KMS-11 (cell line): ENCODE measurements at regions not wholly inside any gene's neighbourhood (a gene's known extent, or its start where the extent isn't known, plus 50 kb on each side); places are given as distances from the start of the nearest gene placed in this dataset.

Experiments used
- H2AFZ ChIP-seq: fragments of 200-600 bp; sonication (generic); 2 replicates; pipeline ENCODE4 v1.6.1; 2016; ENCODE audit warnings: antibody characterized with exemption, mixed run types, low read depth
- H3K27ac ChIP-seq: fragments of 200-600 bp; sonication (generic); 2 replicates; pipeline ENCODE4 v1.6.1; 2016; ENCODE audit warnings: mild to moderate bottlenecking, mixed run types
- H3K27me3 ChIP-seq: fragments of 200-600 bp; sonication (generic); 2 replicates; pipeline ENCODE4 v1.6.1; 2017; ENCODE audit warnings: mild to moderate bottlenecking, low read depth, mixed run types, moderate library complexity; ENCODE audit not compliant: insufficient read depth
- H3K36me3 ChIP-seq: fragments of 200-600 bp; sonication (generic); 2 replicates; pipeline ENCODE4 v1.6.1; 2017; ENCODE audit warnings: mild to moderate bottlenecking, mixed run types; ENCODE audit not compliant: insufficient read depth
- H3K4me1 ChIP-seq: fragments of 200-600 bp; sonication (generic); 2 replicates; pipeline ENCODE4 v1.6.1; 2016; ENCODE audit warnings: mild to moderate bottlenecking, low read depth, mixed run types; ENCODE audit not compliant: poor library complexity, severe bottlenecking
- H3K4me2 ChIP-seq: fragments of 200-600 bp; sonication (generic); 2 replicates; pipeline ENCODE4 v1.7.0; 2016; ENCODE audit warnings: mild to moderate bottlenecking, mixed run types
- H3K4me3 ChIP-seq: fragments of 200-600 bp; sonication (generic); IDR thresholded peaks from 2 replicates; pipeline ENCODE4 v1.6.1; 2017; ENCODE audit warnings: low read depth, low read length, mixed read lengths; ENCODE audit not compliant: insufficient read depth
- H3K79me2 ChIP-seq: fragments of 200-600 bp; sonication (generic); 2 replicates; pipeline ENCODE4 v1.6.1; 2016; ENCODE audit warnings: low read depth, mixed run types; ENCODE audit not compliant: insufficient read depth
- H3K9ac ChIP-seq: fragments of 200-600 bp; sonication (generic); 2 replicates; pipeline ENCODE4 v1.6.1; 2016; ENCODE audit warnings: mild to moderate bottlenecking, mixed run types
- H4K20me1 ChIP-seq: fragments of 200-600 bp; sonication (generic); 2 replicates; pipeline ENCODE4 v1.6.1; 2016; ENCODE audit warnings: mild to moderate bottlenecking, mixed run types; ENCODE audit not compliant: insufficient read depth
- CTCF ChIP-seq: fragments of 200-600 bp; sonication (generic); conservative IDR thresholded peaks from 2 replicates; pipeline ENCODE4 v1.6.1; 2017; ENCODE audit warnings: low read depth, mild to moderate bottlenecking, antibody characterized with exemption, low read length, moderate library complexity, mixed read lengths

GRCh38 chr20:51233345-51233744 is 210.4 kb upstream of the KCNG1 start:
- no peak for TF ChIP-seq CTCF
- H3K9ac ChIP-seq: no peak overlapping the region
- H3K4me2 ChIP-seq: no peak overlapping the region
- no peaks in the 10 kb centered on the region for H4K20me1 ChIP-seq
- no peaks in the 10 kb centered on the region for H3K27me3 ChIP-seq
- H3K4me1 ChIP-seq: no peaks in the 10 kb centered on the region
- no peak overlapping the region for H3K4me3 ChIP-seq
- no peak overlapping the region for H3K27ac ChIP-seq
- no peaks in the 10 kb centered on the region for H3K36me3 ChIP-seq
- H2AFZ ChIP-seq: no peak overlapping the region
- no peaks in the 10 kb centered on the region for H3K79me2 ChIP-seq

- H3K36me3 ChIP-seq: no peaks in the 10 kb centered on the region
- no peak overlapping the region for H2AFZ ChIP-seq
- H3K4me3 ChIP-seq: no peak overlapping the region
- H3K27me3 ChIP-seq: no peaks in the 10 kb centered on the region
- no peaks in the 10 kb centered on the region for H3K4me1 ChIP-seq
- no peaks in the 10 kb centered on the region for H3K79me2 ChIP-seq
- H3K27ac ChIP-seq: no peak overlapping the region
- TF ChIP-seq CTCF: no peak
- H3K4me2 ChIP-seq: no peak overlapping the region
- no peaks in the 10 kb centered on the region for H4K20me1 ChIP-seq
- H3K9ac ChIP-seq: no peak overlapping the region
These were observed 207.8 kb upstream of the KCNG1 start for GRCh38 chr20:51230727-51231126.

GRCh38 chr20:51228763-51229162 is 205.9 kb upstream of the KCNG1 start:
- Histone ChIP-seq H2AFZ (no peak overlapping the region), H3K27ac (no peak overlapping the region), H3K9ac (no peak overlapping the region), H3K36me3 (no peaks in the 10 kb centered on the region), H3K27me3 (no peaks in the 10 kb centered on the region), H3K4me2 (no peak overlapping the region), H4K20me1 (no peaks in the 10 kb centered on the region), H3K4me1 (no peaks in the 10 kb centered on the region), H3K79me2 (no peaks in the 10 kb centered on the region), H3K4me3 (no peak overlapping the region)
- TF ChIP-seq CTCF: no peak

- H2AFZ ChIP-seq: no peak overlapping the region
These were observed 204.8 kb upstream of the KCNG1 start for GRCh38 chr20:51227744-51228143.

More at GRCh38 chr20:51227744-51228143, 204.8 kb upstream of the KCNG1 start:
- H3K36me3 ChIP-seq: no peaks in the 10 kb centered on the region
- no peak overlapping the region for H3K27ac ChIP-seq
- no peak overlapping the region for H3K4me2 ChIP-seq
- H3K27me3 ChIP-seq: no peaks in the 10 kb centered on the region
- H3K4me3 ChIP-seq: no peak overlapping the region
- H3K9ac ChIP-seq: no peak overlapping the region
- no peaks in the 10 kb centered on the region for H3K79me2 ChIP-seq
- no peaks in the 10 kb centered on the region for H3K4me1 ChIP-seq
- TF ChIP-seq CTCF: no peak
- no peaks in the 10 kb centered on the region for H4K20me1 ChIP-seq
